ENCODE measurements at regions not wholly inside any gene's neighbourhood (a gene's known extent, or its start where the extent isn't known, plus 50 kb on each side); places are given as distances from the start of the nearest gene placed in this dataset.

- Histone ChIP-seq H3K36me3 (ENCODE audit: insufficient read depth, low read length) (no peaks in the 10 kb centered on the region), H3K27ac (ENCODE audit: low read length) (no peak overlapping the region), H3K9me2 (ENCODE audit: insufficient read depth, low read length) (no peaks in the 10 kb centered on the region), H3K4me3 (ENCODE audit: low read length) (no peak overlapping the region), H3K9me3 (ENCODE audit: low read length) (no peaks in the 10 kb centered on the region), H4K20me1 (ENCODE audit: insufficient read depth) (no peaks in the 10 kb centered on the region), H3K27me3 (ENCODE audit: insufficient read depth, low read depth, low read length) (no peaks in the 10 kb centered on the region), H2AFZ (ENCODE audit: low read depth, low read length) (no peak overlapping the region), H3K79me2 (replicated peaks; ENCODE audit: insufficient read depth, low read length) (no peaks in the 10 kb centered on the region), H3K4me2 (ENCODE audit: low read length) (no peak overlapping the region), H3F3A (ENCODE audit: insufficient read depth, low read length, poor library complexity, severe bottlenecking) (no peaks in the 10 kb centered on the region), H3K9ac (ENCODE audit: low read length) (no peak overlapping the region)
- TF ChIP-seq CTCF (IDR thresholded peaks at IDR 0.05; ENCODE audit: poor library complexity, severe bottlenecking): no peak
- TF ChIP-seq REST (IDR thresholded peaks at IDR 0.05; ENCODE audit: borderline replicate concordance): no peak
- no peak for TF ChIP-seq SMC3 (conservative IDR thresholded peaks at IDR 0.05; ENCODE audit: poor library complexity)
- no peak for TF ChIP-seq TAF1 (IDR thresholded peaks at IDR 0.05; ENCODE audit: low read depth)
- no peak for TF ChIP-seq EZH2 (IDR thresholded peaks at IDR 0.05; ENCODE audit: borderline replicate concordance, insufficient read depth, low read length, poor library complexity, severe bottlenecking)
- no peak for TF ChIP-seq EP300 (conservative IDR thresholded peaks at IDR 0.05; ENCODE audit: poor library complexity, severe bottlenecking)
- TF ChIP-seq RAD21 (conservative IDR thresholded peaks at IDR 0.05): no peak
- TF ChIP-seq POLR2AphosphoS5 (IDR thresholded peaks at IDR 0.05): no peak
- TF ChIP-seq MXI1 (conservative IDR thresholded peaks at IDR 0.05; ENCODE audit: poor library complexity, severe bottlenecking): no peak
Measured at GRCh38 chr6:23526526-23526925, 599.5 kb upstream of the NRSN1 start.

- H3K27me3 ChIP-seq (ENCODE audit: insufficient read depth, low read depth, low read length): no peaks in the 10 kb centered on the region
- no peak overlapping the region for H3K27ac ChIP-seq (ENCODE audit: low read length)
- no peak overlapping the region for H2AFZ ChIP-seq (ENCODE audit: low read depth, low read length)
- no peak overlapping the region for H3K9ac ChIP-seq (ENCODE audit: low read length)
- H4K20me1 ChIP-seq (ENCODE audit: insufficient read depth): no peaks in the 10 kb centered on the region
- no peak overlapping the region for H3K4me2 ChIP-seq (ENCODE audit: low read length)
- no peak overlapping the region for H3K4me3 ChIP-seq (ENCODE audit: low read length)
- H3K79me2 ChIP-seq (replicated peaks; ENCODE audit: insufficient read depth, low read length): no peaks in the 10 kb centered on the region
- peaks cover 7% of the 10 kb centered on the region for H3F3A ChIP-seq (ENCODE audit: insufficient read depth, low read length, poor library complexity, severe bottlenecking)
- no peaks in the 10 kb centered on the region for H3K9me3 ChIP-seq (ENCODE audit: low read length)
- H3K9me2 ChIP-seq (ENCODE audit: insufficient read depth, low read length): no peaks in the 10 kb centered on the region
- no peaks in the 10 kb centered on the region for H3K36me3 ChIP-seq (ENCODE audit: insufficient read depth, low read length)
- TF ChIP-seq POLR2AphosphoS5 (IDR thresholded peaks at IDR 0.05) (no peak), EP300 (conservative IDR thresholded peaks at IDR 0.05; ENCODE audit: poor library complexity, severe bottlenecking) (no peak), EZH2 (IDR thresholded peaks at IDR 0.05; ENCODE audit: borderline replicate concordance, insufficient read depth, low read length, poor library complexity, severe bottlenecking) (no peak)
Measured at GRCh38 chr6:23529902-23530301, 596.1 kb upstream of the NRSN1 start.

- no peaks in the 10 kb centered on the region for H3K79me2 ChIP-seq (replicated peaks; ENCODE audit: insufficient read depth, low read length)
- no peak for TF ChIP-seq CTCF (IDR thresholded peaks at IDR 0.05; ENCODE audit: poor library complexity, severe bottlenecking)
- TF ChIP-seq SMC3 (conservative IDR thresholded peaks at IDR 0.05; ENCODE audit: poor library complexity): no peak
- TF ChIP-seq REST (IDR thresholded peaks at IDR 0.05; ENCODE audit: borderline replicate concordance): no peak
- TF ChIP-seq TAF1 (IDR thresholded peaks at IDR 0.05; ENCODE audit: low read depth): no peak
- TF ChIP-seq EP300 (conservative IDR thresholded peaks at IDR 0.05; ENCODE audit: poor library complexity, severe bottlenecking): no peak
- no peak for TF ChIP-seq POLR2AphosphoS5 (IDR thresholded peaks at IDR 0.05)
- no peak for TF ChIP-seq EZH2 (IDR thresholded peaks at IDR 0.05; ENCODE audit: borderline replicate concordance, insufficient read depth, low read length, poor library complexity, severe bottlenecking)
- no peak for TF ChIP-seq MXI1 (conservative IDR thresholded peaks at IDR 0.05; ENCODE audit: poor library complexity, severe bottlenecking)
- no peak for TF ChIP-seq RAD21 (conservative IDR thresholded peaks at IDR 0.05)
Measured at GRCh38 chr6:23531666-23532065, 594.3 kb upstream of the NRSN1 start.

More at GRCh38 chr6:23531666-23532065, 594.3 kb upstream of the NRSN1 start:
- no peak overlapping the region for H3K4me2 ChIP-seq (ENCODE audit: low read length)
- H3K36me3 ChIP-seq (ENCODE audit: insufficient read depth, low read length): no peaks in the 10 kb centered on the region
- no peak overlapping the region for H3K9ac ChIP-seq (ENCODE audit: low read length)
- H3K27me3 ChIP-seq (ENCODE audit: insufficient read depth, low read depth, low read length): no peaks in the 10 kb centered on the region
- H2AFZ ChIP-seq (ENCODE audit: low read depth, low read length): no peak overlapping the region
- H4K20me1 ChIP-seq (ENCODE audit: insufficient read depth): no peaks in the 10 kb centered on the region
- no peak overlapping the region for H3K4me3 ChIP-seq (ENCODE audit: low read length)
- H3K9me2 ChIP-seq (ENCODE audit: insufficient read depth, low read length): no peaks in the 10 kb centered on the region
- no peaks in the 10 kb centered on the region for H3K9me3 ChIP-seq (ENCODE audit: low read length)
- peaks cover 7% of the 10 kb centered on the region for H3F3A ChIP-seq (ENCODE audit: insufficient read depth, low read length, poor library complexity, severe bottlenecking)
- H3K27ac ChIP-seq (ENCODE audit: low read length): no peak overlapping the region

Measured in neural cell (in vitro differentiated cells).